Fibroblast of lung (primary cell): ENCODE measurements at regions not wholly inside any gene's neighbourhood (a gene's known extent, or its start where the extent isn't known, plus 50 kb on each side); places are given as distances from the start of the nearest gene placed in this dataset.

ENCODE experiments used
- CTCF ChIP-seq, 2 donors: IDR thresholded peaks in 1 of 2; conservative IDR thresholded peaks in 1 of 2; 1 replicate in 1 of 2; 2 replicates in 1 of 2; pipeline ENCODE4 v1.5.1; 2011 to 2012; ENCODE audit warnings: low read length in 2 of 2, control low read depth in 1 of 2, inconsistent platforms in 1 of 2, low read depth in 1 of 2, mild to moderate bottlenecking in 1 of 2
- EZH2 ChIP-seq: IDR thresholded peaks from 2 replicates; pipeline ENCODE4 v1.5.1; 2012; ENCODE audit warnings: low read length, control low read depth, mild to moderate bottlenecking; ENCODE audit errors: missing control alignments

- no peak for TF ChIP-seq CTCF (conservative IDR thresholded peaks at IDR 0.05 in 1 of 2, IDR thresholded peaks at IDR 0.05 in 1 of 2; ENCODE audit: low read depth in 1 of 2, low read length in 2 of 2)
- no peak for TF ChIP-seq EZH2
These were observed 145.2 kb upstream of the WSCD2 start for GRCh38 chr12:107983756-107984472.
